ENCODE measurements at regions not wholly inside any gene's neighbourhood (a gene's known extent, or its start where the extent isn't known, plus 50 kb on each side); places are given as distances from the start of the nearest gene placed in this dataset.

GRCh38 chr15:96500508-96500907, 170.0 kb downstream of the NR2F2 start:
- Histone ChIP-seq H3K79me1 (ENCODE audit: low read depth, low read length) (no peaks in the 10 kb centered on the region), H3K9ac (ENCODE audit: low read depth, low read length, poor library complexity) (no peak overlapping the region), H4K91ac (ENCODE audit: low read depth, low read length, poor library complexity) (no peak overlapping the region), H3K4me1 (ENCODE audit: control insufficient read depth in 2 of 2, insufficient read depth in 1 of 2, low read depth in 1 of 2, low read length in 2 of 2) (peaks cover 0 to 10% of the 10 kb centered on the region in 2 donors), H2AFZ (ENCODE audit: low read length) (no peak overlapping the region), H2BK15ac (ENCODE audit: low read length) (no peak overlapping the region), H3K4me3 (ENCODE audit: low read length in 2 of 2) (no peak overlapping the region), H3K23ac (ENCODE audit: low read depth, low read length, poor library complexity) (no peak overlapping the region), H3K9me3 (replicated peaks in 1 of 2; ENCODE audit: control insufficient read depth in 2 of 2, insufficient read depth in 1 of 2, low read depth in 1 of 2, low read length in 2 of 2) (no peaks in the 10 kb centered on the region), H3K36me3 (replicated peaks in 1 of 2; ENCODE audit: control insufficient read depth in 2 of 2, insufficient read depth in 2 of 2, low read length in 2 of 2) (no peaks in the 10 kb centered on the region), H3K27ac (replicated peaks; ENCODE audit: low read length) (no peak overlapping the region), H3K14ac (ENCODE audit: low read length) (no peak overlapping the region), H2BK120ac (ENCODE audit: low read depth, low read length) (no peak overlapping the region), H3K4ac (ENCODE audit: low read length) (no peak overlapping the region), H3K4me2 (ENCODE audit: insufficient read depth, low read length, poor library complexity, severe bottlenecking) (no peak overlapping the region), H3K27me3 (ENCODE audit: control insufficient read depth in 3 of 3, insufficient read depth in 3 of 3, low read depth in 1 of 3, low read length in 3 of 3) (no peaks in the 10 kb centered on the region), H3K18ac (ENCODE audit: low read length) (no peak overlapping the region), H2BK12ac (ENCODE audit: low read length) (no peak overlapping the region), H2BK5ac (ENCODE audit: low read length) (no peak overlapping the region), H2AK5ac (ENCODE audit: low read depth, low read length) (no peak overlapping the region), H4K8ac (ENCODE audit: low read depth, low read length) (no peak overlapping the region)
- WGBS, 2 donors (ENCODE audit: extremely low coverage in 2 of 2, insufficient read length in 2 of 2, insufficient replicate concordance in 1 of 2), result no CpG with 5 or more reads among the region's 5 CpGs
- DNase-seq (ENCODE audit: low spot score), result peak; percentile 54

- H3K4ac ChIP-seq (ENCODE audit: low read length), result no peak overlapping the region
- H2AFZ ChIP-seq (ENCODE audit: low read length), result no peak overlapping the region
- H3K4me2 ChIP-seq (ENCODE audit: insufficient read depth, low read length, poor library complexity, severe bottlenecking), result no peak overlapping the region
Measured at GRCh38 chr15:96501362-96501761, 170.9 kb downstream of the NR2F2 start.

GRCh38 chr15:96502196-96502595, 171.7 kb downstream of the NR2F2 start:
- Histone ChIP-seq H2BK15ac (ENCODE audit: low read length) (no peak overlapping the region), H2AK5ac (ENCODE audit: low read depth, low read length) (no peak overlapping the region), H3K79me1 (ENCODE audit: low read depth, low read length) (no peaks in the 10 kb centered on the region), H3K9ac (ENCODE audit: low read depth, low read length, poor library complexity) (no peak overlapping the region), H4K91ac (ENCODE audit: low read depth, low read length, poor library complexity) (no peak overlapping the region), H3K4me3 (ENCODE audit: low read length in 2 of 2) (no peak overlapping the region), H3K36me3 (replicated peaks in 1 of 2; ENCODE audit: control insufficient read depth in 2 of 2, insufficient read depth in 2 of 2, low read length in 2 of 2) (no peaks in the 10 kb centered on the region), H3K4me2 (ENCODE audit: insufficient read depth, low read length, poor library complexity, severe bottlenecking) (no peak overlapping the region), H2AFZ (ENCODE audit: low read length) (no peak overlapping the region), H2BK5ac (ENCODE audit: low read length) (no peak overlapping the region), H3K4me1 (ENCODE audit: control insufficient read depth in 2 of 2, insufficient read depth in 1 of 2, low read depth in 1 of 2, low read length in 2 of 2) (peaks cover 0 to 10% of the 10 kb centered on the region in 2 donors), H3K9me3 (replicated peaks in 1 of 2; ENCODE audit: control insufficient read depth in 2 of 2, insufficient read depth in 1 of 2, low read depth in 1 of 2, low read length in 2 of 2) (no peaks in the 10 kb centered on the region), H2BK12ac (ENCODE audit: low read length) (no peak overlapping the region), H4K8ac (ENCODE audit: low read depth, low read length) (no peak overlapping the region), H3K27ac (replicated peaks; ENCODE audit: low read length) (no peak overlapping the region), H3K18ac (ENCODE audit: low read length) (no peak overlapping the region), H3K14ac (ENCODE audit: low read length) (no peak overlapping the region), H3K4ac (ENCODE audit: low read length) (no peak overlapping the region), H2BK120ac (ENCODE audit: low read depth, low read length) (no peak overlapping the region), H3K23ac (ENCODE audit: low read depth, low read length, poor library complexity) (no peak overlapping the region), H3K27me3 (ENCODE audit: control insufficient read depth in 3 of 3, insufficient read depth in 3 of 3, low read depth in 1 of 3, low read length in 3 of 3) (no peaks in the 10 kb centered on the region)
- no peak for DNase-seq (ENCODE audit: low spot score)
- WGBS, 2 donors (ENCODE audit: extremely low coverage in 2 of 2, insufficient read length in 2 of 2, insufficient replicate concordance in 1 of 2), result no CpG with 5 or more reads among the region's 4 CpGs

More at GRCh38 chr15:96501362-96501761, 170.9 kb downstream of the NR2F2 start:
- Histone ChIP-seq H3K4me1 (ENCODE audit: control insufficient read depth in 2 of 2, insufficient read depth in 1 of 2, low read depth in 1 of 2, low read length in 2 of 2) (peaks cover 0 to 10% of the 10 kb centered on the region in 2 donors), H3K27me3 (ENCODE audit: control insufficient read depth in 3 of 3, insufficient read depth in 3 of 3, low read depth in 1 of 3, low read length in 3 of 3) (no peaks in the 10 kb centered on the region), H2BK12ac (ENCODE audit: low read length) (no peak overlapping the region), H3K9ac (ENCODE audit: low read depth, low read length, poor library complexity) (no peak overlapping the region), H3K27ac (replicated peaks; ENCODE audit: low read length) (no peak overlapping the region), H2BK5ac (ENCODE audit: low read length) (no peak overlapping the region), H3K79me1 (ENCODE audit: low read depth, low read length) (no peaks in the 10 kb centered on the region), H3K4me3 (ENCODE audit: low read length in 2 of 2) (no peak overlapping the region), H3K14ac (ENCODE audit: low read length) (no peak overlapping the region), H2AK5ac (ENCODE audit: low read depth, low read length) (no peak overlapping the region), H2BK15ac (ENCODE audit: low read length) (no peak overlapping the region), H4K8ac (ENCODE audit: low read depth, low read length) (no peak overlapping the region), H3K23ac (ENCODE audit: low read depth, low read length, poor library complexity) (no peak overlapping the region), H3K18ac (ENCODE audit: low read length) (no peak overlapping the region), H4K91ac (ENCODE audit: low read depth, low read length, poor library complexity) (no peak overlapping the region), H3K36me3 (replicated peaks in 1 of 2; ENCODE audit: control insufficient read depth in 2 of 2, insufficient read depth in 2 of 2, low read length in 2 of 2) (no peaks in the 10 kb centered on the region), H2BK120ac (ENCODE audit: low read depth, low read length) (no peak overlapping the region), H3K9me3 (replicated peaks in 1 of 2; ENCODE audit: control insufficient read depth in 2 of 2, insufficient read depth in 1 of 2, low read depth in 1 of 2, low read length in 2 of 2) (no peaks in the 10 kb centered on the region)
- DNase-seq (ENCODE audit: low spot score), result no peak
- WGBS, 2 donors (ENCODE audit: extremely low coverage in 2 of 2, insufficient read length in 2 of 2, insufficient replicate concordance in 1 of 2), result no CpG with 5 or more reads among the region's 1 CpG

- H3K4me1 ChIP-seq (ENCODE audit: control insufficient read depth in 2 of 2, insufficient read depth in 1 of 2, low read depth in 1 of 2, low read length in 2 of 2), result peaks cover 0 to 10% of the 10 kb centered on the region in 2 donors
- no peak overlapping the region for H3K9ac ChIP-seq (ENCODE audit: low read depth, low read length, poor library complexity)
- no peak overlapping the region for H2BK15ac ChIP-seq (ENCODE audit: low read length)
- H3K27me3 ChIP-seq (ENCODE audit: control insufficient read depth in 3 of 3, insufficient read depth in 3 of 3, low read depth in 1 of 3, low read length in 3 of 3), result no peaks in the 10 kb centered on the region
- H4K91ac ChIP-seq (ENCODE audit: low read depth, low read length, poor library complexity), result no peak overlapping the region
- no peak overlapping the region for H3K4ac ChIP-seq (ENCODE audit: low read length)
- no peak overlapping the region for H3K27ac ChIP-seq (replicated peaks; ENCODE audit: low read length)
- no peak overlapping the region for H2AFZ ChIP-seq (ENCODE audit: low read length)
- no peak overlapping the region for H2BK12ac ChIP-seq (ENCODE audit: low read length)
- H3K4me3 ChIP-seq (ENCODE audit: low read length in 2 of 2), result no peak overlapping the region
- no peak overlapping the region for H3K23ac ChIP-seq (ENCODE audit: low read depth, low read length, poor library complexity)
- no peaks in the 10 kb centered on the region for H3K36me3 ChIP-seq (replicated peaks in 1 of 2; ENCODE audit: control insufficient read depth in 2 of 2, insufficient read depth in 2 of 2, low read length in 2 of 2)
- no peak overlapping the region for H3K14ac ChIP-seq (ENCODE audit: low read length)
- no peak overlapping the region for H3K4me2 ChIP-seq (ENCODE audit: insufficient read depth, low read length, poor library complexity, severe bottlenecking)
- H4K8ac ChIP-seq (ENCODE audit: low read depth, low read length), result no peak overlapping the region
- no peaks in the 10 kb centered on the region for H3K79me1 ChIP-seq (ENCODE audit: low read depth, low read length)
- no peak overlapping the region for H3K18ac ChIP-seq (ENCODE audit: low read length)
- H3K9me3 ChIP-seq (replicated peaks in 1 of 2; ENCODE audit: control insufficient read depth in 2 of 2, insufficient read depth in 1 of 2, low read depth in 1 of 2, low read length in 2 of 2), result no peaks in the 10 kb centered on the region
- no peak overlapping the region for H2BK5ac ChIP-seq (ENCODE audit: low read length)
- no peak overlapping the region for H2AK5ac ChIP-seq (ENCODE audit: low read depth, low read length)
- WGBS, 2 donors (ENCODE audit: extremely low coverage in 2 of 2, insufficient read length in 2 of 2, insufficient replicate concordance in 1 of 2), result no CpG with 5 or more reads among the region's 7 CpGs
- H2BK120ac ChIP-seq (ENCODE audit: low read depth, low read length), result no peak overlapping the region
- no peak for DNase-seq (ENCODE audit: low spot score)
Measured at GRCh38 chr15:96503276-96503675, 172.8 kb downstream of the NR2F2 start.
